Activated T-helper 1 cell treated with anti-CD3 and anti-CD28 coated beads, Interleukin-12 subunit alpha, Interleukin-12 subunit beta, Interleukin-2, Interleukin-4 antibody, amounts not matched to agents 30 ng/mL and 10 ng/mL and 1 ng/mL, durations not matched to agents 14 hours and 24 hours and 36 hours (primary cell): ENCODE measurements at regions not wholly inside any gene's neighbourhood (a gene's known extent, or its start where the extent isn't known, plus 50 kb on each side); places are given as distances from the start of the nearest gene placed in this dataset.

ENCODE experiments used
- DNase-seq: peaks from one replicate; pipeline ENCODE4 v3.0.0; 2021; ENCODE audit warnings: low spot score
- H3K27ac Mint-ChIP-seq: one replicate; pipeline ENCODE4 v1.8.0; 2021; ENCODE audit warnings: mild to moderate bottlenecking, mixed read lengths
- H3K27me3 Mint-ChIP-seq: one replicate; pipeline ENCODE4 v1.8.0; 2022; ENCODE audit warnings: mild to moderate bottlenecking, moderate library complexity, mixed read lengths; ENCODE audit not compliant: insufficient read depth
- H3K36me3 Mint-ChIP-seq: one replicate; pipeline ENCODE4 v1.8.0; 2021; ENCODE audit warnings: low read depth, mixed read lengths
- H3K4me1 Mint-ChIP-seq: one replicate; pipeline ENCODE4 v1.8.0; 2021; ENCODE audit warnings: low read depth, mixed read lengths
- H3K4me3 Mint-ChIP-seq: one replicate; pipeline ENCODE4 v1.8.0; 2021; ENCODE audit warnings: mild to moderate bottlenecking, moderate library complexity, mixed read lengths
- H3K9me3 Mint-ChIP-seq: one replicate; pipeline ENCODE4 v1.8.0; 2021; ENCODE audit warnings: mixed read lengths
- intact Hi-C: fragments of 100-400 bp; cut with micrococcal nuclease; formaldehyde crosslinking; loops from one replicate; pipeline ENCODE4 v1.15.1; 2024

- H3K27me3 Mint-ChIP-seq: no peaks in the 10 kb centered on the region
- no peak overlapping the region for H3K4me3 Mint-ChIP-seq
- H3K9me3 Mint-ChIP-seq: no peaks in the 10 kb centered on the region
- no peak for DNase-seq
- H3K4me1 Mint-ChIP-seq: no peaks in the 10 kb centered on the region
- intact Hi-C loops: no loop called here
- no peaks in the 10 kb centered on the region for H3K36me3 Mint-ChIP-seq
- no peak overlapping the region for H3K27ac Mint-ChIP-seq
Measured at GRCh38 chr6:94389218-94389617, 969.9 kb upstream of the EPHA7 start.

GRCh38 chr6:94377835-94378234, 958.5 kb upstream of the EPHA7 start:
- intact Hi-C loops: no loop called here
- H3K9me3 Mint-ChIP-seq: no peaks in the 10 kb centered on the region
- no peak overlapping the region for H3K27ac Mint-ChIP-seq
- DNase-seq: no peak
- no peaks in the 10 kb centered on the region for H3K36me3 Mint-ChIP-seq
- no peaks in the 10 kb centered on the region for H3K4me1 Mint-ChIP-seq
- H3K27me3 Mint-ChIP-seq: no peaks in the 10 kb centered on the region
- H3K4me3 Mint-ChIP-seq: no peak overlapping the region

DNA sequence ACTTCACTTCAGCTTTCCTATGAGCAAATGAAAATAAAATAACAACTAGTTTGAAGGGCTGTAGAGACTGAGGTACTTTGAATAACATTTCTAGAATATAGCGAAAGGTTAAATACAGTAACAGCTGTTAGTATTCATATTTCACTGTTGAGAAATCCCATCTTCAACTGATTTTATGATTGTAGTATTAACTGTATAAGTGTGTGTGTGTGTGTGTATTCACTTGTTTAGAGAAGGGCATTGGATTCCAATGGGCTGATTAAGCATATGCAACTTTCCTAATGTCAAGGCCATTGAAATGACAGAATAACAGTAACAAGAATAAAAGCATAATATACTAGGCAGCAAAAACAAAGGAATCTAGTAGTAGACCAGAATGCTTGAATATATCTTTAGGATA, 957.5 kb upstream of the EPHA7 start:
- no peaks in the 10 kb centered on the region for H3K36me3 Mint-ChIP-seq
- H3K9me3 Mint-ChIP-seq: no peaks in the 10 kb centered on the region
- no peaks in the 10 kb centered on the region for H3K4me1 Mint-ChIP-seq
- no peak overlapping the region for H3K27ac Mint-ChIP-seq
- intact Hi-C loops: no loop called here
- no peaks in the 10 kb centered on the region for H3K27me3 Mint-ChIP-seq
- DNase-seq: no peak
- H3K4me3 Mint-ChIP-seq: no peak overlapping the region

- no peak for DNase-seq
- H3K27ac Mint-ChIP-seq: no peak overlapping the region
- H3K36me3 Mint-ChIP-seq: no peaks in the 10 kb centered on the region
- no peaks in the 10 kb centered on the region for H3K27me3 Mint-ChIP-seq
- no peak overlapping the region for H3K4me3 Mint-ChIP-seq
- no peaks in the 10 kb centered on the region for H3K4me1 Mint-ChIP-seq
- intact Hi-C loops: no loop called here
- no peaks in the 10 kb centered on the region for H3K9me3 Mint-ChIP-seq
Measured at GRCh38 chr6:94372229-94372628, 952.9 kb upstream of the EPHA7 start.

DNA sequence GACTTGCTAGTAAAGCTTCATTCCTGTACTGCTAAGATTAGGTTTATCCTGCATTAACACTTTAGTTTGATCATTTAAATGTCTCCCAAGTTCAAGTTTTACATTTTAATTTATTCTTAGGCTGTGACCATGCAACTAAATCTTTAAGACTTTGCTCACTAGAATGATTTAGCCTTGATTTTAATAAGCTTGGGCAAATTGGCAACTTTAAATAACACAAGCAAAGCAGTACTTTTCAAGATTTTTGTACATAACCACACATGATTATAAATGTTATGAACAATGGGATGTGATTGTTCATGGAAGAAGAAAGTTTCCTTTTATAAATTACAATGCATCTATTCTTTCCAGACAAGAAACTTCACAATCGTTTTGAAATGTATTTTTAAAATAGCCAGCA, 948.0 kb upstream of the EPHA7 start:
- Mint-ChIP-seq H3K4me1 (no peaks in the 10 kb centered on the region), H3K4me3 (no peak overlapping the region), H3K36me3 (no peaks in the 10 kb centered on the region), H3K27ac (no peak overlapping the region), H3K27me3 (no peaks in the 10 kb centered on the region), H3K9me3 (no peaks in the 10 kb centered on the region)
- DNase-seq: no peak
- intact Hi-C loops: no loop called here

- DNase-seq: no peak
- no peaks in the 10 kb centered on the region for H3K27me3 Mint-ChIP-seq
- no peaks in the 10 kb centered on the region for H3K4me1 Mint-ChIP-seq
- no peak overlapping the region for H3K27ac Mint-ChIP-seq
- intact Hi-C loops: no loop called here
- no peaks in the 10 kb centered on the region for H3K9me3 Mint-ChIP-seq
- no peak overlapping the region for H3K4me3 Mint-ChIP-seq
- H3K36me3 Mint-ChIP-seq: no peaks in the 10 kb centered on the region
Measured at GRCh38 chr6:94362061-94362864, 942.9 kb upstream of the EPHA7 start.

- no peaks in the 10 kb centered on the region for H3K36me3 Mint-ChIP-seq
Measured at GRCh38 chr6:94361304-94362060, 942.1 kb upstream of the EPHA7 start.

DNA sequence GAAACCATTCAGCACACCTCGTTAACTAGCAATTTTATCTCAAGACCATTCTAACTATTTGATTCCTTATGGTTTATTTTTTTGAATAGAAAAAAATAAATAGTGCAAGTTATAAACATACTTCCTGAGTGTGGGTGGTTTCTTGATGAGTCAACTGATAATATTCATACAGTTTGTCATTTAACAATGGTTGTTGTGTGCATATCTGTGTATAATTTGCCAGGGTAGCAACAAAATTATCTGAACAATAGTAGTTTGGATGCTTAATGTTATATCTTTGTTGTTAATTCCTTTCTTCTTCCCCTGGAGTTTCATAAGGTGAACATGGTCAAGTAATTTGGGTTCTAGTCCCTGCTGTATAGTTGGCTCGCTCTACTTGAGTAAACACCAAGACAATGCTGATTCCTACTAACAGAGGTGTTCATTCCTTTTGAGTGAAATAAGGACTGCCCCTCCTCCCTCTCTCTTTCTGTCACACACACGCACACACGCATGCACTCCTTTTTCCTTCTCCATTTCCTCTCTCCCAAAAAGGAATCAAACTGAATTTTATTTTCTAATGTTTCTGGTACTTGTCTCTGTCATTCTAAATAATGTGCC, 938.1 kb upstream of the EPHA7 start:
- H3K4me3 Mint-ChIP-seq: no peak overlapping the region

More at GRCh38 chr6:94361304-94362060, 942.1 kb upstream of the EPHA7 start:
- H3K4me3 Mint-ChIP-seq: no peak overlapping the region
- intact Hi-C loops: no loop called here
- no peaks in the 10 kb centered on the region for H3K9me3 Mint-ChIP-seq
- H3K4me1 Mint-ChIP-seq: no peaks in the 10 kb centered on the region
- H3K27me3 Mint-ChIP-seq: no peaks in the 10 kb centered on the region
- no peak overlapping the region for H3K27ac Mint-ChIP-seq
- no peak for DNase-seq

DNA sequence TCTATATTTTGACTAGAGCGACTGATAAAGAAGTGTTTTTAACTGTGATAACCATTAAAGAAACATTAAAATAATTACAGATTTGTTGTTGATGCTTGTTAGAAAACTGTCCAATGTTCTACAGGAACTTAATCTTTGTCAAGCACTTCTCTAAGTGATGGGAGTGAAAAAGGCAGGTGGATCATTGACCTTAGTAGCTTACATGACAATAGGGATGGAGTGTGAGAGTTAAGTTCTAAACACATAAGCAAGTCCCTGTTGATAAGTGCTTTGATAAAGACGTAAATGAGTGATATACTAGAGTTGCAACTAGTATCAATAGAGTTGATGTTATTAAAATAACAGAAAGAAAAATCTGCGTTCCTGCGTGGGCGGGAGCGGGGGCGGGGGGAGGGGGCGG, 931.5 kb upstream of the EPHA7 start:
- DNase-seq: no peak
- Mint-ChIP-seq H3K27ac (no peak overlapping the region), H3K4me3 (no peak overlapping the region), H3K4me1 (no peaks in the 10 kb centered on the region), H3K36me3 (no peaks in the 10 kb centered on the region), H3K27me3 (no peaks in the 10 kb centered on the region), H3K9me3 (no peaks in the 10 kb centered on the region)
- intact Hi-C loops: no loop called here

More for the DNA sequence above, 938.1 kb upstream of the EPHA7 start:
- Mint-ChIP-seq H3K36me3 (no peaks in the 10 kb centered on the region), H3K9me3 (no peaks in the 10 kb centered on the region), H3K27me3 (no peaks in the 10 kb centered on the region), H3K27ac (no peak overlapping the region), H3K4me1 (no peaks in the 10 kb centered on the region)
- intact Hi-C loops: no loop called here
- no peak for DNase-seq

DNA sequence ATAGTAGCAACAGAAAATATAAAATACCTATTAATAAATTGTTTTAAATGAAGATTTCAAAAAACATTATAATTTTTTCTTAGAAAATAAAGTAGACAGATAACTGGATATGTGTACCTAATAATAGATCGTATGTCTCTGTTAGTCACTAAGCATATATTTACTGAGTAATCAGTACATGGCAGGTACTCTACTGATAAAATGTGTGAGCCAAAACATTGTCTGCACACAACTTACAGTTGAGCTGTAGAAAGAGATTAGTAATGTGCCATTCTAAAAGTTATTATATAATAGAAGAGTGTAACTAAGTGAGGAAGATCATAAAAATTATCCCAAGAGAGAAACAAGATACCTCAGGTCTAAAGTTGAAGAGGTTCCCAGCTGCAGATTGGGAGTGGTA, 929.9 kb upstream of the EPHA7 start:
- Mint-ChIP-seq H3K9me3 (no peaks in the 10 kb centered on the region), H3K27me3 (no peaks in the 10 kb centered on the region), H3K36me3 (no peaks in the 10 kb centered on the region), H3K4me1 (no peaks in the 10 kb centered on the region), H3K4me3 (no peak overlapping the region), H3K27ac (no peak overlapping the region)
- DNase-seq: no peak
- intact Hi-C loops: no loop called here

DNA sequence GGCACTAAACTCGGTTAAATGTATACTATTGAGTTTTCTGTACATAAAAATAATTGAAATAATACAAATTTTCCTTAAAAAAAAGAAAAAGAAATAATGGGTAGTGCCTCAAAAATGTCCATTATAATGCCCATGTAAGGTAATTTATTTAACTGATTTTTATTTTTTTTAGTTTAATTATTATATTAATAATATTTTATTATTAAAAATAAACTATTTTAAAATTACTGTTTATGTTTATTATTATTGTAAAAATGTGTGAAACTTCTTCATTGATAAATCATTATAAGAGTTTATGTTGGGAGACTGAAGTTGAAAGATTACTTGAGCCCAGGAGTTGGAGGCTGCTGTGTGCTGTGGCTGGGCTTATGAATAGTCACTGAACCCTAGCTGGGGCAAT, 925.5 kb upstream of the EPHA7 start:
- intact Hi-C loops: no loop called here
- H3K4me3 Mint-ChIP-seq: no peak overlapping the region
- H3K36me3 Mint-ChIP-seq: no peaks in the 10 kb centered on the region
- H3K9me3 Mint-ChIP-seq: peaks cover 4% of the 10 kb centered on the region
- no peak for DNase-seq
- H3K4me1 Mint-ChIP-seq: no peaks in the 10 kb centered on the region
- H3K27ac Mint-ChIP-seq: no peak overlapping the region
- H3K27me3 Mint-ChIP-seq: no peaks in the 10 kb centered on the region

GRCh38 chr6:94341173-94341572, 921.8 kb upstream of the EPHA7 start:
- no peaks in the 10 kb centered on the region for H3K36me3 Mint-ChIP-seq

DNA sequence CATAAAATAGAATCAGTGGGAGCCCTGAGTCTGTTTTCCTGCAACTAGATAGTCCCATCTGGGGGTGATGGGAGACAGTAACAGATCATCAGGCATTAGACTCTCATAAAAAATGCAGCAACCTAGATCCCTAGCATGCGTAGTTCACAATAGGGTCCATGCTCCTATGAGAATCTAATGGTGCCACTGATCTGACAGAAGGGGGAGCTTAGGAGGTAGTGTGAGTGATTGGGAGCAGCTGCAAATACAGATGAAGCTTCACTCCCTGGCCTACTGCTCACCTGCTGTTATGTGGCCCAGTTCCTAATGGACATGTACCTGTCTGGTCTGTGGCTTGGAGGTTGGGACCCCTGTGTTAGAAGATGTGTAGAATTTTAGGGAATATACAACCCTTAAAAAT, 904.5 kb upstream of the EPHA7 start:
- no peaks in the 10 kb centered on the region for H3K27me3 Mint-ChIP-seq
- intact Hi-C loops: no loop called here

More at GRCh38 chr6:94341173-94341572, 921.8 kb upstream of the EPHA7 start:
- no peak overlapping the region for H3K27ac Mint-ChIP-seq
- H3K27me3 Mint-ChIP-seq: no peaks in the 10 kb centered on the region
- H3K4me1 Mint-ChIP-seq: no peaks in the 10 kb centered on the region
- peaks cover 4% of the 10 kb centered on the region for H3K9me3 Mint-ChIP-seq
- no peak for DNase-seq
- no peak overlapping the region for H3K4me3 Mint-ChIP-seq
- intact Hi-C loops: no loop called here

More for the DNA sequence above, 904.5 kb upstream of the EPHA7 start:
- no peaks in the 10 kb centered on the region for H3K9me3 Mint-ChIP-seq
- no peaks in the 10 kb centered on the region for H3K4me1 Mint-ChIP-seq
- no peak overlapping the region for H3K27ac Mint-ChIP-seq
- no peak for DNase-seq
- no peak overlapping the region for H3K4me3 Mint-ChIP-seq
- no peaks in the 10 kb centered on the region for H3K36me3 Mint-ChIP-seq
